K562 (cell line): ENCODE measurements at regions not wholly inside any gene's neighbourhood (a gene's known extent, or its start where the extent isn't known, plus 50 kb on each side); places are given as distances from the start of the nearest gene placed in this dataset.

Experiments used
- CREM ChIP-seq: IDR thresholded peaks from 2 replicates; pipeline ENCODE4 v1.6.1; 2014; ENCODE audit warnings: antibody characterized with exemption, low read depth
- FIP1L1 ChIP-seq: fragments of 200-400 bp; formaldehyde crosslinking; IDR thresholded peaks from 2 replicates; pipeline ENCODE4 v1.6.1; 2018; ENCODE audit warnings: mild to moderate bottlenecking, low read depth, low read length; ENCODE audit not compliant: poor library complexity, severe bottlenecking
- GTF2F1 ChIP-seq: IDR thresholded peaks from 2 replicates; pipeline ENCODE4 v1.6.1; 2011; ENCODE audit warnings: low read depth, low read length, improper control_type of control experiment
- NFATC3 ChIP-seq: fragments of 450-650 bp; IDR thresholded peaks from 2 replicates; pipeline ENCODE4 v1.6.1; 2017; ENCODE audit warnings: mild to moderate bottlenecking
- POLR2A ChIP-seq: fragments of 450-650 bp; conservative IDR thresholded peaks from 2 replicates; pipeline ENCODE4 v1.6.1; 2016
- SIX5 ChIP-seq, 2 experiments: IDR thresholded peaks; 2 replicates each; pipeline ENCODE4 v1.6.1; 2011; ENCODE audit warnings: low read length in 2 of 2, borderline replicate concordance in 1 of 2, low read depth in 1 of 2, mild to moderate bottlenecking in 1 of 2, moderate library complexity in 1 of 2; ENCODE audit not compliant: insufficient read depth in 1 of 2
- TEAD4 ChIP-seq, 2 experiments: sonication (generic) in 1 of 2; formaldehyde crosslinking in 1 of 2; IDR thresholded peaks; 2 replicates each; pipeline versions ENCODE4 v1.6.1 to v1.8.0; 2012 to 2022; ENCODE audit warnings: borderline replicate concordance in 1 of 2, inconsistent platforms in 1 of 2, low read length in 1 of 2, mild to moderate bottlenecking in 1 of 2, missing genetic modification reagents in 1 of 2
- ZC3H11A ChIP-seq: IDR thresholded peaks from 2 replicates; pipeline ENCODE4 v1.6.1; 2012; ENCODE audit warnings: low read depth, low read length, improper control_type of control experiment
- ZNF274 ChIP-seq: IDR thresholded peaks from 2 replicates; pipeline ENCODE4 v1.6.1; 2011; ENCODE audit warnings: low read depth, mild to moderate bottlenecking, low read length, moderate library complexity, borderline replicate concordance
- TF ChIP-seq, protein P1 (sequence below), 3 experiments: IDR thresholded peaks in 2 of 3; conservative IDR thresholded peaks in 1 of 3; 2 replicates each; pipeline ENCODE4 v1.5.1; 2011 to 2012; ENCODE audit warnings: low read length in 3 of 3, mild to moderate bottlenecking in 3 of 3, control low read depth in 2 of 3, improper control_type of control experiment in 1 of 3, inconsistent platforms in 1 of 3, low read depth in 1 of 3, mixed read lengths in 1 of 3, moderate library complexity in 1 of 3; ENCODE audit not compliant: insufficient read depth in 2 of 3

GRCh38 chr10:131779661-131780394 is 121.0 kb upstream of the PPP2R2D start:
- TF ChIP-seq TEAD4 (IDR thresholded peaks at IDR 0.05; ENCODE audit: low read length) (no peak), TEAD4 (CRISPR knock-in tag; IDR thresholded peaks at IDR 0.05; ENCODE audit: borderline replicate concordance) (no peak), FIP1L1 (no peak), ZC3H11A (no peak), NFATC3 (no peak), ZNF274 (no peak), SIX5 (IDR thresholded peaks at IDR 0.05; ENCODE audit: borderline replicate concordance in 1 of 2, insufficient read depth in 1 of 2, low read depth in 1 of 2, low read length in 2 of 2) (no peak), CREM (no peak), POLR2A (no peak), GTF2F1 (no peak)
- TF ChIP-seq, protein P1, sequence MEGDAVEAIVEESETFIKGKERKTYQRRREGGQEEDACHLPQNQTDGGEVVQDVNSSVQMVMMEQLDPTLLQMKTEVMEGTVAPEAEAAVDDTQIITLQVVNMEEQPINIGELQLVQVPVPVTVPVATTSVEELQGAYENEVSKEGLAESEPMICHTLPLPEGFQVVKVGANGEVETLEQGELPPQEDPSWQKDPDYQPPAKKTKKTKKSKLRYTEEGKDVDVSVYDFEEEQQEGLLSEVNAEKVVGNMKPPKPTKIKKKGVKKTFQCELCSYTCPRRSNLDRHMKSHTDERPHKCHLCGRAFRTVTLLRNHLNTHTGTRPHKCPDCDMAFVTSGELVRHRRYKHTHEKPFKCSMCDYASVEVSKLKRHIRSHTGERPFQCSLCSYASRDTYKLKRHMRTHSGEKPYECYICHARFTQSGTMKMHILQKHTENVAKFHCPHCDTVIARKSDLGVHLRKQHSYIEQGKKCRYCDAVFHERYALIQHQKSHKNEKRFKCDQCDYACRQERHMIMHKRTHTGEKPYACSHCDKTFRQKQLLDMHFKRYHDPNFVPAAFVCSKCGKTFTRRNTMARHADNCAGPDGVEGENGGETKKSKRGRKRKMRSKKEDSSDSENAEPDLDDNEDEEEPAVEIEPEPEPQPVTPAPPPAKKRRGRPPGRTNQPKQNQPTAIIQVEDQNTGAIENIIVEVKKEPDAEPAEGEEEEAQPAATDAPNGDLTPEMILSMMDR (IDR thresholded peaks at IDR 0.05 in 2 of 3, conservative IDR thresholded peaks at IDR 0.05 in 1 of 3; ENCODE audit: insufficient read depth in 2 of 3, low read depth in 1 of 3, low read length in 3 of 3): no peak
